Neuronal stem cell (in vitro differentiated cells): ENCODE measurements at regions not wholly inside any gene's neighbourhood (a gene's known extent, or its start where the extent isn't known, plus 50 kb on each side); places are given as distances from the start of the nearest gene placed in this dataset.

ENCODE experiments used
- DNase-seq: peaks from one replicate; pipeline ENCODE4 v3.0.0-alpha.2; 2013; ENCODE audit warnings: low spot score
- H2AFZ ChIP-seq: one replicate; pipeline ENCODE4 v1.6.1; 2013; ENCODE audit warnings: mild to moderate bottlenecking, low read length, inconsistent platforms
- H2AK5ac ChIP-seq: 2 replicates; pipeline ENCODE4 v1.6.1; 2013; ENCODE audit warnings: low read depth, mild to moderate bottlenecking, inconsistent platforms, low read length, moderate library complexity, mixed read lengths
- H2BK120ac ChIP-seq: 2 replicates; pipeline ENCODE4 v1.6.1; 2013; ENCODE audit warnings: low read depth, mild to moderate bottlenecking, inconsistent platforms, low read length, moderate library complexity, mixed read lengths
- H2BK12ac ChIP-seq: one replicate; pipeline ENCODE4 v1.6.1; 2013; ENCODE audit warnings: low read length, inconsistent platforms
- H2BK15ac ChIP-seq: 2 replicates; pipeline ENCODE4 v1.6.1; 2013; ENCODE audit warnings: mild to moderate bottlenecking, low read length, inconsistent platforms, mixed read lengths
- H2BK5ac ChIP-seq: one replicate; pipeline ENCODE4 v1.6.1; 2013; ENCODE audit warnings: inconsistent platforms, mild to moderate bottlenecking, low read length, moderate library complexity
- H3K14ac ChIP-seq: one replicate; pipeline ENCODE4 v1.6.1; 2013; ENCODE audit warnings: low read length, inconsistent platforms
- H3K18ac ChIP-seq: 2 replicates; pipeline ENCODE4 v1.6.1; 2013; ENCODE audit warnings: low read length, inconsistent platforms
- H3K23ac ChIP-seq: 2 replicates; pipeline ENCODE4 v1.6.1; 2013; ENCODE audit warnings: low read depth, mild to moderate bottlenecking, mixed read lengths, low read length, inconsistent platforms; ENCODE audit not compliant: poor library complexity
- H3K27ac ChIP-seq: replicated peaks from 3 replicates; pipeline ENCODE4 v1.5.1; 2013; ENCODE audit warnings: low read length, inconsistent platforms
- H3K27me3 ChIP-seq, 3 experiments: 2 replicates each; pipeline ENCODE4 v1.6.1; 2013; ENCODE audit warnings: low read length in 3 of 3, mild to moderate bottlenecking in 2 of 3, inconsistent platforms in 1 of 3, low read depth in 1 of 3, mixed read lengths in 1 of 3, moderate library complexity in 1 of 3; ENCODE audit not compliant: control insufficient read depth in 3 of 3, insufficient read depth in 3 of 3
- H3K36me3 ChIP-seq, 2 donors: replicated peaks in 1 of 2; 2 replicates each; pipeline ENCODE4 v1.6.1; 2013; ENCODE audit warnings: low read length in 2 of 2; ENCODE audit not compliant: control insufficient read depth in 2 of 2, insufficient read depth in 2 of 2
- H3K4ac ChIP-seq: 2 replicates; pipeline ENCODE4 v1.6.1; 2013; ENCODE audit warnings: inconsistent platforms, mild to moderate bottlenecking, low read length, moderate library complexity
- H3K4me1 ChIP-seq, 2 donors: 1 replicate in 1 of 2; 2 replicates in 1 of 2; pipeline ENCODE4 v1.6.1; 2013; ENCODE audit warnings: low read length in 2 of 2, low read depth in 1 of 2; ENCODE audit not compliant: control insufficient read depth in 2 of 2, insufficient read depth in 1 of 2
- H3K4me2 ChIP-seq: one replicate; pipeline ENCODE4 v1.6.1; 2013; ENCODE audit warnings: mild to moderate bottlenecking, low read length, inconsistent platforms; ENCODE audit not compliant: insufficient read depth, poor library complexity, severe bottlenecking
- H3K4me3 ChIP-seq, 2 donors: 2 replicates each; pipeline ENCODE4 v1.5.1; 2013; ENCODE audit warnings: low read length in 2 of 2, mild to moderate bottlenecking in 2 of 2, inconsistent platforms in 1 of 2, moderate library complexity in 1 of 2
- H3K79me1 ChIP-seq: one replicate; pipeline ENCODE4 v1.6.1; 2013; ENCODE audit warnings: low read depth, mild to moderate bottlenecking, inconsistent platforms, low read length, moderate library complexity
- H3K9ac ChIP-seq: one replicate; pipeline ENCODE4 v1.6.1; 2013; ENCODE audit warnings: mild to moderate bottlenecking, low read depth, low read length, inconsistent platforms; ENCODE audit not compliant: poor library complexity
- H3K9me3 ChIP-seq, 2 donors: replicated peaks in 1 of 2; 2 replicates each; pipeline versions ENCODE3 to v1.6.1; 2013; ENCODE audit warnings: low read length in 2 of 2, mild to moderate bottlenecking in 2 of 2, inconsistent platforms in 1 of 2, low read depth in 1 of 2, mixed read lengths in 1 of 2, moderate library complexity in 1 of 2; ENCODE audit not compliant: control insufficient read depth in 2 of 2, insufficient read depth in 1 of 2
- H4K8ac ChIP-seq: one replicate; pipeline ENCODE4 v1.6.1; 2013; ENCODE audit warnings: low read depth, mild to moderate bottlenecking, inconsistent platforms, low read length, moderate library complexity
- H4K91ac ChIP-seq: one replicate; pipeline ENCODE4 v1.6.1; 2013; ENCODE audit warnings: low read length, low read depth, mild to moderate bottlenecking, inconsistent platforms; ENCODE audit not compliant: poor library complexity
- WGBS, 2 donors: extraction: QIAGEN DNeasy Blood & Tissue Kit; methylation state at CpG; one replicate each; pipeline ENCODE4 v1.1.7; 2013; ENCODE audit warnings: missing lambda C conversion rate in 2 of 2, mixed read lengths in 1 of 2; ENCODE audit not compliant: insufficient read length in 2 of 2, insufficient replicate concordance in 1 of 2; ENCODE audit errors: extremely low coverage in 2 of 2; 5-methylcytosine and 5-hydroxymethylcytosine counted together

DNA sequence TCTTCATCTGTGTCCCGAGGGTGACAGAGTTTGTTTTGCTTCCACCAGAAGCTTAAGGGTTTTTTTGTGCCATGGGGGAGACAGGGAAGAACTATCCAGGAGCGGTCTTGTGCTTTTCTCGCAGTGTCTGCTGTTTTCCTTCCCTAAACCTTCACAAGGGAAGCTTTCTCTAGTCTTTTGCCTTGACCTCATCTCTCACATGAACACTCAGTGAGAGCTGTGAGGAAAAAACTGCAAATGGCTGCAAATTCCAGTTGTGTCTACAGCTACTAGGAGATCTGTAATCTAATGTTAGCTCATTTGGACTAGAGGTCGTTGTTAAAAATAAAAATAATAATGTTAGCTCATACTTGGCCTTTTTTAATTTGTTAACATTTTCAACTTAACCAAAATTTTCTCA, 264.7 kb upstream of the SESN3 start:
- Histone ChIP-seq H2AK5ac (no peak overlapping the region), H3K9ac (no peak overlapping the region), H4K8ac (no peak overlapping the region), H3K79me1 (no peaks in the 10 kb centered on the region), H3K9me3 (no peaks in the 10 kb centered on the region), H3K4me3 (no peak overlapping the region), H2BK5ac (no peak overlapping the region), H3K18ac (no peak overlapping the region), H2BK120ac (no peak overlapping the region), H3K23ac (no peak overlapping the region), H3K27ac (no peak overlapping the region), H3K4me1 (peaks cover 0 to 7% of the 10 kb centered on the region in 2 donors), H2AFZ (no peak overlapping the region), H2BK15ac (no peak overlapping the region), H3K4ac (no peak overlapping the region), H2BK12ac (no peak overlapping the region), H3K14ac (no peak overlapping the region), H3K4me2 (no peak overlapping the region), H3K27me3 (no peaks in the 10 kb centered on the region), H3K36me3 (no peaks in the 10 kb centered on the region), H4K91ac (no peak overlapping the region)
- WGBS, 2 donors: no CpG with 5 or more reads among the region's 4 CpGs
- no peak for DNase-seq

GRCh38 chr11:95494856-95495255, 263.9 kb upstream of the SESN3 start:
- Histone ChIP-seq H2AK5ac (no peak overlapping the region), H3K9ac (no peak overlapping the region), H3K9me3 (no peaks in the 10 kb centered on the region), H3K4me1 (peaks cover 0 to 7% of the 10 kb centered on the region in 2 donors), H3K4ac (no peak overlapping the region), H4K91ac (no peak overlapping the region), H2AFZ (no peak overlapping the region), H3K27ac (no peak overlapping the region), H3K27me3 (no peaks in the 10 kb centered on the region), H2BK5ac (no peak overlapping the region), H3K18ac (no peak overlapping the region), H3K14ac (no peak overlapping the region), H3K23ac (no peak overlapping the region), H2BK120ac (no peak overlapping the region), H2BK12ac (no peak overlapping the region), H3K79me1 (no peaks in the 10 kb centered on the region), H2BK15ac (no peak overlapping the region), H4K8ac (no peak overlapping the region), H3K4me2 (no peak overlapping the region), H3K4me3 (no peak overlapping the region), H3K36me3 (no peaks in the 10 kb centered on the region)
- WGBS, 2 donors: no CpG with 5 or more reads among the region's 1 CpG
- no peak for DNase-seq

- WGBS, 2 donors: no CpG with 5 or more reads among the region's 4 CpGs
- Histone ChIP-seq H3K4me3 (no peak overlapping the region), H3K27me3 (no peaks in the 10 kb centered on the region), H3K4me1 (peaks cover 0 to 3% of the 10 kb centered on the region in 2 donors), H3K18ac (no peak overlapping the region), H2BK12ac (no peak overlapping the region), H2BK15ac (no peak overlapping the region), H2AFZ (no peak overlapping the region), H3K27ac (no peak overlapping the region), H3K79me1 (no peaks in the 10 kb centered on the region), H3K36me3 (no peaks in the 10 kb centered on the region), H3K4ac (no peak overlapping the region), H2BK120ac (no peak overlapping the region), H4K91ac (no peak overlapping the region), H3K23ac (no peak overlapping the region), H3K9ac (no peak overlapping the region), H3K9me3 (no peaks in the 10 kb centered on the region), H4K8ac (no peak overlapping the region), H3K4me2 (no peak overlapping the region), H3K14ac (no peak overlapping the region), H2AK5ac (no peak overlapping the region), H2BK5ac (no peak overlapping the region)
- DNase-seq: no peak
Measured at GRCh38 chr11:95494167-95494566, 263.2 kb upstream of the SESN3 start.

GRCh38 chr11:95490625-95491024, 259.6 kb upstream of the SESN3 start:
- no peak overlapping the region for H3K4me3 ChIP-seq
- H3K9ac ChIP-seq: no peak overlapping the region
- H2BK12ac ChIP-seq: no peak overlapping the region
- H3K36me3 ChIP-seq: no peaks in the 10 kb centered on the region
- H2AFZ ChIP-seq: no peak overlapping the region
- no peak overlapping the region for H2BK15ac ChIP-seq
- no peak for DNase-seq
- H3K14ac ChIP-seq: no peak overlapping the region
- H3K4me1 ChIP-seq: peaks cover 0 to 5% of the 10 kb centered on the region in 2 donors
- no peak overlapping the region for H3K4me2 ChIP-seq
- no peaks in the 10 kb centered on the region for H3K9me3 ChIP-seq
- H3K18ac ChIP-seq: no peak overlapping the region
- no peak overlapping the region for H3K4ac ChIP-seq
- no CpG with 5 or more reads among the region's 1 CpG for WGBS, 2 donors
- no peak overlapping the region for H4K91ac ChIP-seq
- H2AK5ac ChIP-seq: no peak overlapping the region
- no peaks in the 10 kb centered on the region for H3K79me1 ChIP-seq
- no peak overlapping the region for H2BK5ac ChIP-seq
- H2BK120ac ChIP-seq: no peak overlapping the region
- no peaks in the 10 kb centered on the region for H3K27me3 ChIP-seq
- H4K8ac ChIP-seq: no peak overlapping the region
- H3K27ac ChIP-seq: no peak overlapping the region
- no peak overlapping the region for H3K23ac ChIP-seq
